ENCODE measurements at regions not wholly inside any gene's neighbourhood (a gene's known extent, or its start where the extent isn't known, plus 50 kb on each side); places are given as distances from the start of the nearest gene placed in this dataset.
A peak's percentile ranks its signal among the peaks of the same experiment; 100 is the strongest.
"Not testable (repeated sequence)": the region's sequence is repeated elsewhere in the genome, so short reads cannot be mapped to it uniquely, and the experiment has no call there.

DNA sequence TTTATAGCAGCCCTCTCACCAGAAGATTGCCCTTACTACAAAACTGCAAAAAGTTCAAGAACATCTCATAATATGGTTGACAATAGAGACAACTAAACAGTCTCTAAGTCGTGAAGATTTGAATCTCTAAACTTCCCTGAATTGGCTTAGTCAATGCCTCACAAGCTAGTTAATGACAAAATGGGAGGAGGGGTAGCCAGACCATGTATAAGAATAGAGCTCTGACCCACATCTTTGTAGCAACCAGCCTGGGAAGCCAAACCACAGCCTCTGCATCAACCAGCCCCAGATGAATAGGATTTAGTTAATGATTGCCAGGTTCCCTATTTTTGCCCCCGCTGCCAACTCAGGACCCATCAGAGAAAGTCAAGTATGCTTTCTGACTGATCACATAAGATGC lies 1265.9 kb upstream of the PCDH10 start:
- not testable (repeated sequence) for DNase-seq (ENCODE audit: low spot score)

GRCh38 chr4:131925662-131926061 lies 1223.4 kb upstream of the PCDH10 start:
- DNase-seq (ENCODE audit: low spot score) = not testable (repeated sequence)

DNA sequence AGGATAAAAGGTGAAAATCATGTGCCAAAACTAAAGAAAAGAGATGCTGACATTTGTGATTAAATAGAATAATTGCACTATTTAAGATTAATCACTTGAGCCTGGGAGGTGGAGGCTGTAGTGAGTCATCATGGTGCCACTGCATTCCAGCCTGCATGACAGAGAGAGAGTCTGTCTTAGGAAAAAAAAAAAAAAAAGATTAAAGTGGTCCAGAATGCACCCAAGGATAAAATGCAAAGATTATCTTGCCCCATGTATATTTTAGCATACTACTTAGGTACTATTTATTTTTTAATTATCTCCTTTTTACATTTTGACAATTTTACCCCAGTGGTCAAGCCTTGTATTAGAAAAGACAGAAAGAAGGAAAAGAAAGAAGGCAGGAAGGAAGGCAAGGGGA lies 1181.4 kb upstream of the PCDH10 start:
- DNase-seq (ENCODE audit: low spot score) = not testable (repeated sequence)

- DNase-seq (ENCODE audit: low spot score) = no peak
Observed at GRCh38 chr4:131974730-131975129, 1174.4 kb upstream of the PCDH10 start.

DNA sequence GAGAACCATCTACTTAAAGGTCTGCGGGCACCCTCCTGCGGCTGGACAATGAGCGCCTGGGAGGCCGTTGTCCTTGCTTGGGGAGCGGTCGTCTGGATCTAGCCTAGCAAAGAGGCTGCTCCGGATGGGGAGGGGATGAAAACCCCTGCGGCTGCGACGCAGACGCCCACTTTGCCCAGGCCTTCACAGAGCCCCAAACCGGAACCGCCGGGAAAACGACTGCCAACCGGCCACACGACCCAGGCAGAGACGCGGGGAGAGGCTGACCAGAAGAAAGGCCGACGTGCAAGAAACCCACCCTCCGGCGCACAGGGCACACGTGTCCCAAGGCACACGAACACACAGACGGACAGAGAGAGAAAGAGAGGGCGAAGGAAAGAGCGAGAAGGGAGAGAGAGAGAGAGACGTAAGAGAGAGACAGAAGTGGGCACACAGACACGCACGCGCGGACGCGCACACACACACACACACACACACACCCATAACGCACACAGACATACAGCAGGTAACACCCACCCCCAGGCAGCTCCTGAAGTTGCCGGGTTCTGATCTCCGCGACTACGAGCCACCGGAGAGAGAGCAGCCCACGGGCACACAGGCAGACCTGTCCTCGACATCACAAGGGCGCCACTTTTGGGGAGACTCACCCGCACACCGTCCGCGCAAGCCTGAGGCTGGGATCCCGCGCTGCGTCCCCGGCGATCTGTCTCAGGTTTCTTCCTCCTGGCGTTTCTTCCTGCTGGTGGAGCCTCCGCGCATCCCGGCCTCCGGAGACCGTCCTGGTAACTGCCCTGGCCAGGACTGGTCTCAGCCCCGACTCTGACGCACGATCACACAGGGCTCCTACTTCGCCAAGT lies 1173.6 kb upstream of the PCDH10 start:
- DNase-seq (ENCODE audit: low spot score) = not testable (repeated sequence)

- not testable (repeated sequence) for DNase-seq (ENCODE audit: low spot score)
Observed at GRCh38 chr4:131976133-131977002, 1172.7 kb upstream of the PCDH10 start.

DNA sequence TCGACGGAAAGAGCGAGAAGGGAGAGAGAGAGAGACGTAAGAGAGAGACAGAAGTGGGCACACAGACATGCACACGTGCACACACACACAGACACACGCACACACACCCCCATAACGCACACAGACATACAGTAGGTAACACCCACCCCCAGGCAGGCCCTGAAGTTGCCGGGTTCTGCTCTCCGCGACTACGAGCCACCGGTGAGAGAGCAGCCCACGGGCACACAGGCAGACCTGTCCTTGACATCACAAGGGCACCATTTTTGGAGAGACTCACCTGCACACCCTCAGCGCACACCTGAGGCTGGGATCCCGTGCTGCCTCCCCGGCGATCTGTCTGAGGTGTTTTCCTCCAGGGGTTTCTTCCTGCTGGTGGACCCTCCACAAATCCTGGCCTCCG lies 1171.0 kb upstream of the PCDH10 start:
- no peak for DNase-seq (ENCODE audit: low spot score)

DNA sequence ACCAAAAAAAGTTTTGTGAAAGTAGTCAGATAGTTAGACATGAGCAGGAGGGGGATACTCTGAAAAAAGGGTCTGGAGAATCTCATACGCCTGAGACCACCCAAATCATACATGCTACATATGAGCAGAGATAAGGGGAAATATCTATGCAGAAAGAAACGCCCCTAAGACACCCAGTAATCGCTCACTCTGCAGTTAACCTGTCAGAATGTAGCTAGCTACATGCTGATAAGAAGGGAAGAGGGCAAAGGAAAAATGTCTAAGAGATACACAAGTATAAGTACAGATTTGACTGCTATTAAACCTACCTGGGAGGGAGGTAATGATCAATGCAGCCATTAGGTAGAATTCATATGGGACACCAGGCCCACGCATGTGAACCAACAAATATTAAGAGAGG lies 1159.5 kb upstream of the PCDH10 start:
- DNase-seq (ENCODE audit: low spot score) = peak; percentile 63

DNA sequence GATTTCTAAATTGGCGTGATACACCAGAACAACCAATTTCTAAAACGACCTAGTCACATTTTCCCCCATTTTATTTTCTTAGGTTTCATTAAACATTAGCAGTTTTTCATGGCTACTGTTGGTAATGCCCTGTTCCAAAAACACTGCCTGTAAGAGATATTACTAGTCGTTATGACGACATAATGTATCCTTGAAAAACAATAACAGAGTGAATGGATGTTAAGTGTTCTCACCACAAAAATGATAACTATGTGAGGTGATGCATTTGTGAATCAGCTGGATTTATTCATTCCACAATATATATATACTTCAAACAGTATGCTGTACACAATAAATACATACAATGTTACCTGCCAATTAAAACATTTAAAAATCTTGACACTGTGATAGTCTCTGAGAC lies 1147.6 kb upstream of the PCDH10 start:
- no peak for DNase-seq (ENCODE audit: low spot score)

DNA sequence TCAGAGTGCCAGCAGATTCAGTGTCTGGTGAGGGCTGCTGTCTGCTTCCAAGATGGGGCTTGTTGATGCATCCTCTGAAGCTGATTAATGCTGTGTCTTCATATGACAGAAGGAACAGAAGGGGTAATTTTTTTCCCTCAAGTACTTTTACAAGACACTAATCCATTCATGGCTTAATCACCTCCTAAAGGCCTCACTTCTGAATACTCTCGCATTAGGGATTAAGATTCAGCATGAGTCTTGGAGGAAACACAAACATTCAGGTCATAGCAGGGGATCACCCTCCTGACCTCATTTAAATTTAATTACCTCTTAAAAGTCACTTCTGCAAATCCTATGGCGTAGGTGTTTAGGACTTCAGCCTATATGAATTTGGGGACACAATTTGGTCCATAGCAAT lies 1145.5 kb upstream of the PCDH10 start:
- DNase-seq (ENCODE audit: low spot score) = no peak

DNA sequence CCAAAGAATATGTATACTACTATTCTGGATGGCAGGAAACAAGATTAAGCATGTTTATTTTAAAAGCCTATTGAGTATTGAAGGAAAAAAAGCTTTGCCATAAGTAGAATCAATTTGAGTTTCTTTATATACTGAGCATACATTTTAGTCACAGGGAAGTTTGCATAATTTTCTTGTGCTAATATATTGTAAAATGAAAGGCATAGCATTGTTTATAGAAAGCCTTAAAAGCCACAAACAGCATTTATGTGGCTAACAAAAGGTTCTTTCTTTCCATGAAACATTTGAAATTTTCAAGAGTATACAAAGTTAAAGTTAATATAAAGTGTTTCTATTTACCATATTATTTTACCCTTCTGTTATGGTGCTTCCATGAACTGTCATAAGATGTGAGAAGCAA lies 1133.8 kb upstream of the PCDH10 start:
- no peak for DNase-seq (ENCODE audit: low spot score)

- no peak for DNase-seq (ENCODE audit: low spot score)
Observed at GRCh38 chr4:132016703-132017350, 1132.3 kb upstream of the PCDH10 start.

DNA sequence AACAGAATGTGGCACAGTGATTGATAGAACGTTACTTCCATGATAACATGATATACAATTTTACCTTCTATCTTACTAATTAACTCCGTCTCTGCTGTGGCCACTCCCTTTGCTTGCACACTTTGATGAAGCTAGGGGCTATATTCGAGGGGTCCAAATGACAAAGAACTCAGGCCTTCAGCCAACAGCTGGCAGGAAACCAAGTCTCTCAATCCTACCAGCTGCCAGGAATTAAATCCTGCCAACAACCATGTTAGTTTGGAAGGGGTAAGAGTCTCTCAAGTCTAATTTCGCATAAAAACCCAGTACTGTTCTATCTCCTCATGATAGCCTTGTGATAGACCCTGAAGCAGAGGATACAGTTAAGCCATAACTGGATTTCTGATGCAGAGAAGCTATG lies 1122.9 kb upstream of the PCDH10 start:
- peak; percentile 0 for DNase-seq (ENCODE audit: low spot score)

DNA sequence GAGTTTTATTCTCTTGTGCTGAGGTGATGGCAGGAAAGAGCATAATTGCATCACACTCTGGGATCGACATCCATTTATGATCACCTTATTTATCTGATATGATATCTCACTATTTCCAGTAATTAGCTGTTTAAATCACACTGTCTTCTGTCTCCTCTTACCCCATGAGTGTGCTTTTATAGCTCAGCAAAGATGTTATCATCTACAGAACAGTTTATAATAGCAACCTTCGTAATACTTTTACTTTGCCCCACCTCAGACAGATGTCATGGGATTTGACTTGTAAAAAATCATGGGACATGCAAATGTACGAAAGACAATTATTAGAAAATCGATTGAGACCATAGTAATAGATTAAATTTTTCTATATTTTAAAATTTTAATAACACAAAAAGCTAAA lies 1122.3 kb upstream of the PCDH10 start:
- DNase-seq (ENCODE audit: low spot score) = no peak

- peak; percentile 80 for DNase-seq (ENCODE audit: low spot score)
Observed at GRCh38 chr4:132056496-132056895, 1092.6 kb upstream of the PCDH10 start.

GRCh38 chr4:132059227-132059626 lies 1089.9 kb upstream of the PCDH10 start:
- no peak for DNase-seq (ENCODE audit: low spot score)

DNA sequence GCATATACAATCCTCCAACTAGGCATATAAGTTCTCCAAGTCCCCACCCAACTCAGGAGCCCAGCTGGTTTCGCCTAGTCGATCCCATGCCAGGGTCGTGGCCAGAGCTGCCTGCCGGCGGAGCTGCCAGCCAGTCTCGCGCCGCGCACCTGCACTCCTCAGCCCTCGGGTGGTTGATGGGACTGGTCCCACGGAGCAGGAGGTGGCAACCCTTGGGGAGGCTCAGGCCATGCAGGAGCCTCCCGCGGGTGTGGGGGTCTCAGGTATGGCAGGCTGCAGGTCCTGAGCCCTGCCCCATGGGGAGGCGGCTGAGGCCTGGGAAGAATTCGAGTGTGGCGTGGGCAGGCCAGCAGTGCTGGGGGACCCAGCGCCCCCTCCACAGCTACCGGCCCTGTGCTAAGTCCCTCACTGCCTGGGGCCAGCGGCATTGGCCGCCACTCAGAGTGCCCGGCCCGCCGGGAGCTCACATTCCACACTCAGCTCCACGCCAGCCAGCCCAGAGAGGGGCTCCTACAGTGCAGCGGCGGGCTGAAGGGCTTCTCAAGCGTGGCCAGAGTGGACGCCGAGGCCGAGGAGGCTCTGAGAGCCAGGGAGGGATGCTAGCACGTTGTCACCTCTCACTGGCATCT lies 1086.4 kb upstream of the PCDH10 start:
- no peak for DNase-seq (ENCODE audit: low spot score)

GRCh38 chr4:132063829-132064228 lies 1085.3 kb upstream of the PCDH10 start:
- DNase-seq (ENCODE audit: low spot score) = peak; percentile 3

GRCh38 chr4:132065940-132066495 lies 1083.1 kb upstream of the PCDH10 start:
- DNase-seq (ENCODE audit: low spot score) = no peak

DNA sequence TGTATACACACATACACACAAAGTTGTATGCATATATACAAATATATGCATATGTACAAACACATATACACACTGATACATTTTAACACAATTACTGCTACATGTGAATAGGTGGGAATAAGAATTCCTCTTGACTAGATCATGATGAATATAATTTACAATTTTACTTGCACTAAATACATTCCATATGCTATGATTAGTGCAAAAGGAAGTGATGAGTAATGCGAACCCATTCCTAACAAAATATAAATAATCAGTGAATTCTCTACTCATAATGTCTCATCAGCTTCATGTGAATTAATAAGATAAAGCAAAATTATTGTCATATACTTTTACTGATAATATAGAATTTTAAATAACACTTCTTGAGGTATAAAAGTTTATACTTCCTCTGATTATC lies 1077.3 kb upstream of the PCDH10 start:
- DNase-seq (ENCODE audit: low spot score) = no peak

DNA sequence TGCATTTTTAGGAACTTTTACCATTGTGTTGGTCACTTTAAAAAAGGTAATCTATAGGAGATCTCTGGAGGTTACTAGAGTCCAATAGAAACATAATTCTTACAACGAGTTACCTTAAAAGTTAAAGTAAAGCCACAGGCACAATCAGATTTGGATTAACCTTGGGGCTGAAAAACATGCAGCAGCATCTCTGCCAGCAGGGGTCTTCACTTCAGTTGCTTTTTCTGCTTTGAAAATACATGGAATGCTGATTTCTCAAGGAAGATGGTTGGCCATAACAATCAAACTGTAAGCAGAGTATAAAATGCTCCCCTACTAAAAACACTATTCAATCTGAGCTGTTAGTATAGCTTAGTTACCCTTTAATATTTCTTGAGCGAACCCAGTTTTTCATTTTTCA lies 1072.3 kb upstream of the PCDH10 start:
- DNase-seq (ENCODE audit: low spot score) = no peak

Measured in umbilical cord (tissue), 1 donor.